AG04450 (cell line): ENCODE measurements at regions not wholly inside any gene's neighbourhood (a gene's known extent, or its start where the extent isn't known, plus 50 kb on each side); places are given as distances from the start of the nearest gene placed in this dataset.

Experiments
- CTCF ChIA-PET: fragments of 300-600, 350-600 bp; formaldehyde crosslinking; extraction: SDS; loops from one replicate; lab custom pipeline; 2022; ENCODE audit warnings: antibody characterized with exemption, inconsistent platforms; lab: Charles Lee
- POLR2A ChIA-PET: fragments of 350-600 bp; formaldehyde crosslinking; extraction: SDS; loops from one replicate; lab custom pipeline; 2021; ENCODE audit warnings: antibody characterized with exemption, inconsistent platforms; lab: Yijun Ruan, JAX
- DNase-seq: peaks from one replicate; pipeline ENCODE4 v3.0.0-alpha.2; 2011; ENCODE audit warnings: low read depth, low spot score
- H3K27ac ChIP-seq: one replicate; pipeline ENCODE4 v1.5.1; 2012; ENCODE audit warnings: low read depth, low read length, control low read depth
- H3K27me3 ChIP-seq: one replicate; pipeline ENCODE4 v1.6.0; 2012; ENCODE audit warnings: low read length; ENCODE audit not compliant: control insufficient read depth, insufficient read depth
- H3K4me3 ChIP-seq: 2 replicates; pipeline ENCODE4 v1.5.1; 2011; ENCODE audit warnings: mild to moderate bottlenecking, low read depth, low read length, control low read depth
- H3K9me3 ChIP-seq: 2 replicates; pipeline ENCODE4 v1.5.1; 2012; ENCODE audit warnings: low read length; ENCODE audit not compliant: control insufficient read depth, insufficient read depth
- TF ChIP-seq, protein P1 (sequence below): IDR thresholded peaks from 2 replicates; pipeline ENCODE4 v1.5.1; 2011; ENCODE audit warnings: low read depth, low read length, control low read depth, inconsistent platforms

DNA sequence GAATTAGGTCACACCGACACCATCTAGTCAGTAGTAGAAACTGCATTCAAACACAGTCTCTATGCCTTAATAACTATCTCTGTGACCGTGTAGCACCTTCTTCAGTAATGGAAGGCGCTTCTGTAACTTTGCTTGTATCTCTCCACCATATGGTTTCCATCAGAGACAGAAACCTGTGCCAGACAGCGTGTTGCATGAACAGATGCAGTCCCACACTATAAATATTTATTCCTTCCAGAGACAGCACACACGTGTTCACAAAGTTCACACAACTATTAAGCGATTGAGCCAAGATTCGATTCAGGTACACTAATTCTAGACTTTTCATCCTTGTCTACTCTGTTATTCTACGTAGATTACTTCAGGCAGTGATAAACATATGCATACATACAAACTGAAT is 873.9 kb upstream of the MBL2 start:
- H3K27me3 ChIP-seq, result no peaks in the 10 kb centered on the region
- no peak overlapping the region for H3K27ac ChIP-seq
- no peak overlapping the region for H3K4me3 ChIP-seq
- peak; percentile 2 for DNase-seq
- H3K9me3 ChIP-seq, result no peaks in the 10 kb centered on the region
- TF ChIP-seq, protein P1, sequence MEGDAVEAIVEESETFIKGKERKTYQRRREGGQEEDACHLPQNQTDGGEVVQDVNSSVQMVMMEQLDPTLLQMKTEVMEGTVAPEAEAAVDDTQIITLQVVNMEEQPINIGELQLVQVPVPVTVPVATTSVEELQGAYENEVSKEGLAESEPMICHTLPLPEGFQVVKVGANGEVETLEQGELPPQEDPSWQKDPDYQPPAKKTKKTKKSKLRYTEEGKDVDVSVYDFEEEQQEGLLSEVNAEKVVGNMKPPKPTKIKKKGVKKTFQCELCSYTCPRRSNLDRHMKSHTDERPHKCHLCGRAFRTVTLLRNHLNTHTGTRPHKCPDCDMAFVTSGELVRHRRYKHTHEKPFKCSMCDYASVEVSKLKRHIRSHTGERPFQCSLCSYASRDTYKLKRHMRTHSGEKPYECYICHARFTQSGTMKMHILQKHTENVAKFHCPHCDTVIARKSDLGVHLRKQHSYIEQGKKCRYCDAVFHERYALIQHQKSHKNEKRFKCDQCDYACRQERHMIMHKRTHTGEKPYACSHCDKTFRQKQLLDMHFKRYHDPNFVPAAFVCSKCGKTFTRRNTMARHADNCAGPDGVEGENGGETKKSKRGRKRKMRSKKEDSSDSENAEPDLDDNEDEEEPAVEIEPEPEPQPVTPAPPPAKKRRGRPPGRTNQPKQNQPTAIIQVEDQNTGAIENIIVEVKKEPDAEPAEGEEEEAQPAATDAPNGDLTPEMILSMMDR, result no peak
- CTCF ChIA-PET, result no interaction called here
- POLR2A ChIA-PET, result no interaction called here

DNA sequence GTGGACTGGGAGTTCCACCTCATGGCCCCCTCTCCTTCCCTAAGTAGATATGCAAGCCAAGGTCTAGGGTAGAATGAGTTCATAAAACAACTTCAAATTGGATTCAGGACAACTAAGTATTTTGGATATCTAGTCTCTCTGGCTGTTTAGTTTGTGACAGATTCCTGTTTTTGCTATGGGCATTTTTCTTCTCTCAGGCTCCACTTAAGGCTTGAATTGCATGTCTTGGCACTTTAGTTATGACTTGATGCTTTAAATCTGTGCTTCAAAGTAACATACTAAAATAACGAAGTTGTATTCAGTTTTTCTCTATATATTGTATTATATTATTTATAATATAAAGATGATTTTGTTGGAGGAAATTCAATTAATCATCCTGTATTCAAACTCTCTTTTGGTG is 873.4 kb upstream of the MBL2 start:
- no peak for DNase-seq
- ChIA-PET CTCF (no interaction called here), POLR2A (no interaction called here)
- H3K27ac ChIP-seq, result no peak overlapping the region
- H3K4me3 ChIP-seq, result no peak overlapping the region
- H3K9me3 ChIP-seq, result no peaks in the 10 kb centered on the region
- no peaks in the 10 kb centered on the region for H3K27me3 ChIP-seq
- TF ChIP-seq, protein P1, result no peak

DNA sequence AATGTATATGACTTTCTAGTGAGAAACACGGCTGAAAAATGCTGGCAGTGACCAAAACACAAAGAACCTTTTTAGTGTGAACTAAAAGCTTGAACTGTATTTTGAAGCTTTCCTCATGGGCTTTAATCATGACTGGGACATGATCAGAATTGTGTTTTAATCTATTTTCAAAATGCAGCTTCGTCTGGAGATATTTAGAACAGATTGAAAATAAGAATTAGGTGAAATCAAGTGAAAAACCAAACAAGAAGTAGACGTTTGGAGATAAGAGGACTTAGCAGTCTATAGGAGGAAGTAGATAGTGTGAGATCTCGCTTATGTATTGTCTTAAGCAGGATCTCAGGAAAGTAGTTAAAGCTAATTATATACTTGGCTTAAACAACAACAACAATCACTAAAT is 865.4 kb upstream of the MBL2 start:
- TF ChIP-seq, protein P1, result no peak
- Histone ChIP-seq H3K9me3 (no peaks in the 10 kb centered on the region), H3K4me3 (no peak overlapping the region), H3K27ac (no peak overlapping the region), H3K27me3 (no peaks in the 10 kb centered on the region)
- ChIA-PET CTCF (no interaction called here), POLR2A (no interaction called here)
- no peak for DNase-seq

DNA sequence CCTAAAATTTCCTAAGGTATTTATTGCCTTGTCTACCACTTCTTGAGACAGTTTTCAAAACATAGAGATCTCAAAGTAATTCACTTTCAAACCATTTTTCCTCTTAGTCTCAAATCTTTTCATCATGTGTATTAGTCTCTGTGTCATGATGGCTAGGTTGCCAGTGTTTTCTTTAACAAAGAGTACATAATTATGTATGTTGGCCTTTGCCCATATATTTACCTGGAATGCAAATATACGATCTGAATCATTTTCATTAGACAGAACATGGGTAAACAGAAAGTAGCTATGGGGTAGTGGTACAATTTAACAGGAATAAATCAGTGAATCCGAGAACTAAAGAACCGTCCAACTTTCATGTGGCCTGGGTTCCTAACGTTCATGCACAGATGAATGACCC is 852.1 kb upstream of the MBL2 start:
- Histone ChIP-seq H3K27me3 (no peaks in the 10 kb centered on the region), H3K27ac (no peak overlapping the region), H3K9me3 (no peaks in the 10 kb centered on the region), H3K4me3 (no peak overlapping the region)
- TF ChIP-seq, protein P1, result no peak
- CTCF ChIA-PET, result no interaction called here
- DNase-seq, result no peak
- POLR2A ChIA-PET, result no interaction called here

DNA sequence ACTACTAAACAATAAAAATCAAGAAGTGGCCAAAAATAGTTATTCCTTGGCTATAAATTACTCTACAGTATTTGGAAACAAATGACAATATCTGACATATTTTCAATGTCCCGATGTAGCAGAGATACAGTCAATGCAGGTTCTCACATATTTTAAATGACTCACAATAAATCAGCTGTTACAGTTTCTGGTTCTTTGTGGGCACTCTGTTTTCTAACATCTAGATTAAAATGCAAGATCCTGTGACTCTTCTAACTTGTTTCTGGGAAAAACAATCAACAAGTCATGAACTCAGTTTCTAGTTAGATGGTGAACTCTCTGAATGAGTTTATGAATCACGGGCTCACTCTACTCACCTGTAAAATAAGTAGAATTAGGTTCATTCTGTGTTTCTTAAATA is 849.6 kb upstream of the MBL2 start:
- Histone ChIP-seq H3K27ac (no peak overlapping the region), H3K9me3 (no peaks in the 10 kb centered on the region), H3K4me3 (no peak overlapping the region), H3K27me3 (no peaks in the 10 kb centered on the region)
- CTCF ChIA-PET, result interaction anchor here (1.4 kb wide), 1 partner anchor 21 kb away, joined by 3 read pairs; no protein-coding TSS in a partner anchor
- POLR2A ChIA-PET, result no interaction called here
- TF ChIP-seq, protein P1, result no peak
- no peak for DNase-seq
